ENCODE measurements at regions not wholly inside any gene's neighbourhood (a gene's known extent, or its start where the extent isn't known, plus 50 kb on each side); places are given as distances from the start of the nearest gene placed in this dataset.
"Not testable (repeated sequence)": the region's sequence is repeated elsewhere in the genome, so short reads cannot be mapped to it uniquely, and the experiment has no call there.

- H3K36me3 ChIP-seq (ENCODE audit: control insufficient read depth, insufficient read depth, low read length) = no peaks in the 10 kb centered on the region
- no peak overlapping the region for H3K9ac ChIP-seq (ENCODE audit: low read length)
- H3K4me3 ChIP-seq (ENCODE audit: low read length) = no peak overlapping the region
- no peaks in the 10 kb centered on the region for H3K9me3 ChIP-seq (ENCODE audit: control insufficient read depth, low read length)
- H3K4me1 ChIP-seq (ENCODE audit: control insufficient read depth, insufficient read depth, low read length) = no peaks in the 10 kb centered on the region
- H3K27me3 ChIP-seq (ENCODE audit: control insufficient read depth, insufficient read depth, low read length) = no peaks in the 10 kb centered on the region
Observed at GRCh38 chr7:142450695-142451094, 192.8 kb upstream of the PRSS58 start.

GRCh38 chr7:142450206-142450605 lies 192.3 kb upstream of the PRSS58 start:
- Histone ChIP-seq H3K4me1 (ENCODE audit: control insufficient read depth, insufficient read depth, low read length) (no peaks in the 10 kb centered on the region), H3K4me3 (ENCODE audit: low read length) (no peak overlapping the region), H3K9me3 (ENCODE audit: control insufficient read depth, low read length) (no peaks in the 10 kb centered on the region), H3K27me3 (ENCODE audit: control insufficient read depth, insufficient read depth, low read length) (no peaks in the 10 kb centered on the region), H3K36me3 (ENCODE audit: control insufficient read depth, insufficient read depth, low read length) (no peaks in the 10 kb centered on the region), H3K9ac (ENCODE audit: low read length) (no peak overlapping the region)

- H3K36me3 ChIP-seq (ENCODE audit: control insufficient read depth, insufficient read depth, low read length); H3K4me1 ChIP-seq (ENCODE audit: control insufficient read depth, insufficient read depth, low read length); H3K4me3 ChIP-seq (ENCODE audit: low read length): not testable (repeated sequence)
Observed at GRCh38 chr7:142448857-142449256, 191.0 kb upstream of the PRSS58 start.

GRCh38 chr7:142447762-142448161 lies 189.9 kb upstream of the PRSS58 start:
- H3K4me1 ChIP-seq (ENCODE audit: control insufficient read depth, insufficient read depth, low read length) = no peaks in the 10 kb centered on the region
- H3K9ac ChIP-seq (ENCODE audit: low read length) = no peak overlapping the region
- no peaks in the 10 kb centered on the region for H3K36me3 ChIP-seq (ENCODE audit: control insufficient read depth, insufficient read depth, low read length)
- no peaks in the 10 kb centered on the region for H3K9me3 ChIP-seq (ENCODE audit: control insufficient read depth, low read length)
- no peaks in the 10 kb centered on the region for H3K27me3 ChIP-seq (ENCODE audit: control insufficient read depth, insufficient read depth, low read length)
- no peak overlapping the region for H3K4me3 ChIP-seq (ENCODE audit: low read length)

More at GRCh38 chr7:142448857-142449256, 191.0 kb upstream of the PRSS58 start:
- H3K27me3 ChIP-seq (ENCODE audit: control insufficient read depth, insufficient read depth, low read length); H3K9ac ChIP-seq (ENCODE audit: low read length); H3K9me3 ChIP-seq (ENCODE audit: control insufficient read depth, low read length): not testable (repeated sequence)

- no peaks in the 10 kb centered on the region for H3K36me3 ChIP-seq (ENCODE audit: control insufficient read depth, insufficient read depth, low read length)
- H3K4me3 ChIP-seq (ENCODE audit: low read length) = no peak overlapping the region
- H3K4me1 ChIP-seq (ENCODE audit: control insufficient read depth, insufficient read depth, low read length) = no peaks in the 10 kb centered on the region
- H3K27me3 ChIP-seq (ENCODE audit: control insufficient read depth, insufficient read depth, low read length) = no peaks in the 10 kb centered on the region
- H3K9ac ChIP-seq (ENCODE audit: low read length) = no peak overlapping the region
- no peaks in the 10 kb centered on the region for H3K9me3 ChIP-seq (ENCODE audit: control insufficient read depth, low read length)
Observed at GRCh38 chr7:142445019-142445686, 187.3 kb upstream of the PRSS58 start.

- Histone ChIP-seq H3K4me1 (ENCODE audit: control insufficient read depth, insufficient read depth, low read length) (no peaks in the 10 kb centered on the region), H3K9me3 (ENCODE audit: control insufficient read depth, low read length) (no peaks in the 10 kb centered on the region)
Observed at GRCh38 chr7:142443216-142444010, 185.6 kb upstream of the PRSS58 start.

GRCh38 chr7:142442396-142442795 lies 184.5 kb upstream of the PRSS58 start:
- Histone ChIP-seq H3K9me3 (ENCODE audit: control insufficient read depth, low read length) (no peaks in the 10 kb centered on the region), H3K9ac (ENCODE audit: low read length) (no peak overlapping the region), H3K4me3 (ENCODE audit: low read length) (no peak overlapping the region), H3K4me1 (ENCODE audit: control insufficient read depth, insufficient read depth, low read length) (no peaks in the 10 kb centered on the region), H3K27me3 (ENCODE audit: control insufficient read depth, insufficient read depth, low read length) (no peaks in the 10 kb centered on the region), H3K36me3 (ENCODE audit: control insufficient read depth, insufficient read depth, low read length) (no peaks in the 10 kb centered on the region)

More at GRCh38 chr7:142443216-142444010, 185.6 kb upstream of the PRSS58 start:
- H3K36me3 ChIP-seq (ENCODE audit: control insufficient read depth, insufficient read depth, low read length) = no peaks in the 10 kb centered on the region
- H3K9ac ChIP-seq (ENCODE audit: low read length) = no peak overlapping the region
- no peak overlapping the region for H3K4me3 ChIP-seq (ENCODE audit: low read length)
- no peaks in the 10 kb centered on the region for H3K27me3 ChIP-seq (ENCODE audit: control insufficient read depth, insufficient read depth, low read length)

- Histone ChIP-seq H3K4me3 (ENCODE audit: low read length) (no peak overlapping the region), H3K36me3 (ENCODE audit: control insufficient read depth, insufficient read depth, low read length) (no peaks in the 10 kb centered on the region), H3K27me3 (ENCODE audit: control insufficient read depth, insufficient read depth, low read length) (no peaks in the 10 kb centered on the region), H3K4me1 (ENCODE audit: control insufficient read depth, insufficient read depth, low read length) (no peaks in the 10 kb centered on the region), H3K9ac (ENCODE audit: low read length) (no peak overlapping the region), H3K9me3 (ENCODE audit: control insufficient read depth, low read length) (no peaks in the 10 kb centered on the region)
Observed at GRCh38 chr7:142440906-142441411, 183.1 kb upstream of the PRSS58 start.

- H3K9me3 ChIP-seq (ENCODE audit: control insufficient read depth, low read length) = no peaks in the 10 kb centered on the region
- H3K9ac ChIP-seq (ENCODE audit: low read length) = no peak overlapping the region
- H3K36me3 ChIP-seq (ENCODE audit: control insufficient read depth, insufficient read depth, low read length) = no peaks in the 10 kb centered on the region
- H3K4me3 ChIP-seq (ENCODE audit: low read length) = no peak overlapping the region
- H3K4me1 ChIP-seq (ENCODE audit: control insufficient read depth, insufficient read depth, low read length) = no peaks in the 10 kb centered on the region
- no peaks in the 10 kb centered on the region for H3K27me3 ChIP-seq (ENCODE audit: control insufficient read depth, insufficient read depth, low read length)
Observed at GRCh38 chr7:142440219-142440905, 182.5 kb upstream of the PRSS58 start.

GRCh38 chr7:142439739-142440138 lies 181.9 kb upstream of the PRSS58 start:
- H3K4me1 ChIP-seq (ENCODE audit: control insufficient read depth, insufficient read depth, low read length) = no peaks in the 10 kb centered on the region
- no peaks in the 10 kb centered on the region for H3K9me3 ChIP-seq (ENCODE audit: control insufficient read depth, low read length)
- no peak overlapping the region for H3K4me3 ChIP-seq (ENCODE audit: low read length)
- no peaks in the 10 kb centered on the region for H3K36me3 ChIP-seq (ENCODE audit: control insufficient read depth, insufficient read depth, low read length)
- H3K9ac ChIP-seq (ENCODE audit: low read length) = no peak overlapping the region
- no peaks in the 10 kb centered on the region for H3K27me3 ChIP-seq (ENCODE audit: control insufficient read depth, insufficient read depth, low read length)

GRCh38 chr7:142438923-142439515 lies 181.2 kb upstream of the PRSS58 start:
- no peaks in the 10 kb centered on the region for H3K36me3 ChIP-seq (ENCODE audit: control insufficient read depth, insufficient read depth, low read length)
- no peak overlapping the region for H3K9ac ChIP-seq (ENCODE audit: low read length)
- no peaks in the 10 kb centered on the region for H3K4me1 ChIP-seq (ENCODE audit: control insufficient read depth, insufficient read depth, low read length)
- H3K4me3 ChIP-seq (ENCODE audit: low read length) = no peak overlapping the region
- no peaks in the 10 kb centered on the region for H3K27me3 ChIP-seq (ENCODE audit: control insufficient read depth, insufficient read depth, low read length)
- H3K9me3 ChIP-seq (ENCODE audit: control insufficient read depth, low read length) = no peaks in the 10 kb centered on the region
